Astrocyte (in vitro differentiated cells and primary cell): ENCODE measurements at regions not wholly inside any gene's neighbourhood (a gene's known extent, or its start where the extent isn't known, plus 50 kb on each side); places are given as distances from the start of the nearest gene placed in this dataset.

ENCODE experiments used
- DNase-seq: peaks from one replicate; pipeline ENCODE4 v3.0.0-alpha.2; 2010; ENCODE audit warnings: low read depth
- FAIRE-seq: peaks from 2 replicates; lab custom pipeline; 2011; peaks lifted over from hg19 to GRCh38; lab: Jason Lieb, UNC
- H2AFZ ChIP-seq: 2 replicates; pipeline ENCODE4 v1.6.0; 2012; ENCODE audit warnings: low read depth, low read length, inconsistent platforms
- H3K27ac ChIP-seq: 2 replicates; pipeline ENCODE4 v1.5.1; 2011; ENCODE audit warnings: low read depth, low read length, inconsistent platforms
- H3K27me3 ChIP-seq: 2 replicates; pipeline ENCODE4 v1.6.0; 2011; ENCODE audit warnings: low read length, inconsistent platforms; ENCODE audit not compliant: insufficient read depth
- H3K36me3 ChIP-seq: 2 replicates; pipeline ENCODE4 v1.5.1; 2011; ENCODE audit warnings: low read length, inconsistent platforms; ENCODE audit not compliant: insufficient read depth
- H3K4me1 ChIP-seq: 2 replicates; pipeline ENCODE4 v1.5.1; 2011; ENCODE audit warnings: low read length, inconsistent platforms; ENCODE audit not compliant: insufficient read depth
- H3K4me2 ChIP-seq: 2 replicates; pipeline ENCODE4 v1.6.0; 2012; ENCODE audit warnings: low read length, inconsistent platforms
- H3K4me3 ChIP-seq: 2 replicates; pipeline ENCODE4 v1.5.1; 2011; ENCODE audit warnings: low read depth, mild to moderate bottlenecking, low read length, inconsistent platforms; ENCODE audit not compliant: insufficient read depth
- H3K79me2 ChIP-seq: 2 replicates; pipeline ENCODE4 v1.6.0; 2012; ENCODE audit warnings: mild to moderate bottlenecking, low read length, inconsistent platforms; ENCODE audit not compliant: insufficient read depth
- H3K9ac ChIP-seq: 2 replicates; pipeline ENCODE4 v1.6.0; 2012; ENCODE audit warnings: mild to moderate bottlenecking, low read length, inconsistent platforms
- H3K9me3 ChIP-seq: 2 replicates; pipeline ENCODE4 v1.5.1; 2012; ENCODE audit warnings: low read depth, mild to moderate bottlenecking, low read length, inconsistent platforms; ENCODE audit not compliant: insufficient read depth
- H4K20me1 ChIP-seq: 2 replicates; pipeline ENCODE4 v1.6.0; 2012; ENCODE audit warnings: low read length, inconsistent platforms; ENCODE audit not compliant: insufficient read depth
- H3K27ac Mint-ChIP-seq: one replicate; pipeline ENCODE4 v1.8.0; 2021; ENCODE audit warnings: mild to moderate bottlenecking, mixed read lengths; ENCODE audit not compliant: unreplicated experiment
- H3K27me3 Mint-ChIP-seq: one replicate; pipeline ENCODE4 v1.8.0; 2021; ENCODE audit warnings: low read depth, mixed read lengths; ENCODE audit not compliant: unreplicated experiment
- H3K36me3 Mint-ChIP-seq: one replicate; pipeline ENCODE4 v1.8.0; 2021; ENCODE audit warnings: low read depth, mixed read lengths; ENCODE audit not compliant: unreplicated experiment
- H3K4me1 Mint-ChIP-seq: one replicate; pipeline ENCODE4 v1.8.0; 2021; ENCODE audit warnings: low read depth, mixed read lengths; ENCODE audit not compliant: unreplicated experiment
- H3K4me3 Mint-ChIP-seq: one replicate; pipeline ENCODE4 v1.8.0; 2021; ENCODE audit warnings: mild to moderate bottlenecking, moderate library complexity, mixed read lengths; ENCODE audit not compliant: unreplicated experiment
- H3K9me3 Mint-ChIP-seq: one replicate; pipeline ENCODE4 v1.8.0; 2021; ENCODE audit warnings: mild to moderate bottlenecking, mixed read lengths; ENCODE audit not compliant: unreplicated experiment
- EZH2 ChIP-seq: IDR thresholded peaks from 2 replicates; pipeline ENCODE4 v1.6.1; 2012; ENCODE audit warnings: mild to moderate bottlenecking, low read length, inconsistent platforms; ENCODE audit not compliant: insufficient read depth
- TF ChIP-seq, protein P1 (sequence below): IDR thresholded peaks from 2 replicates; pipeline ENCODE4 v1.5.1; 2011; ENCODE audit warnings: low read depth, mild to moderate bottlenecking, inconsistent platforms, low read length, moderate library complexity; ENCODE audit not compliant: insufficient read depth

DNA sequence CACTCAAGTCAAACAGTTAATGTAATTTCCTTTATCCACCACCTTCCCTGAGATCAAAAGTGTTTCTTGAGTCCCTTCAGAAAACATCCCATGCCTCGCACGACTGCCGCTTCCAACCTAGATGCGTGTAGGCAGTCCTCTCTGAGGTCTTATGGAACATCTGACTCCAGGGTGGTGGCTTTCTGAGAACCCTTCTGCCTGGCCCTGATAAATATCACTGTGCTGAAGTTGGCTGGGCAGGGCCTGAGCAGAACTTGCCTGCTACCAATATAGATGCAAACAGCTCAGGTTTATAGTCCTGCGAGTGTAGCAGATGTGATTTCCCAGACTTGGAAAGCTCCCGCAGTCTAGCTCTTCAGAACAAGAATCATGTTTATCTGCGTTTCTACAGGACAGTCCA is 61.1 kb upstream of the GPR12 start:
- Histone ChIP-seq H3K79me2 (no peaks in the 10 kb centered on the region), H4K20me1 (no peaks in the 10 kb centered on the region), H3K36me3 (no peaks in the 10 kb centered on the region), H3K9me3 (no peaks in the 10 kb centered on the region), H3K27ac (no peak overlapping the region), H3K4me3 (no peak overlapping the region), H3K4me1 (no peaks in the 10 kb centered on the region), H3K4me2 (no peak overlapping the region), H2AFZ (no peak overlapping the region), H3K27me3 (no peaks in the 10 kb centered on the region), H3K9ac (no peak overlapping the region)
- H3K27ac Mint-ChIP-seq, result no peak overlapping the region
- no peak for DNase-seq
- no peaks in the 10 kb centered on the region for H3K4me1 Mint-ChIP-seq
- no peak for FAIRE-seq
- TF ChIP-seq, protein P1, sequence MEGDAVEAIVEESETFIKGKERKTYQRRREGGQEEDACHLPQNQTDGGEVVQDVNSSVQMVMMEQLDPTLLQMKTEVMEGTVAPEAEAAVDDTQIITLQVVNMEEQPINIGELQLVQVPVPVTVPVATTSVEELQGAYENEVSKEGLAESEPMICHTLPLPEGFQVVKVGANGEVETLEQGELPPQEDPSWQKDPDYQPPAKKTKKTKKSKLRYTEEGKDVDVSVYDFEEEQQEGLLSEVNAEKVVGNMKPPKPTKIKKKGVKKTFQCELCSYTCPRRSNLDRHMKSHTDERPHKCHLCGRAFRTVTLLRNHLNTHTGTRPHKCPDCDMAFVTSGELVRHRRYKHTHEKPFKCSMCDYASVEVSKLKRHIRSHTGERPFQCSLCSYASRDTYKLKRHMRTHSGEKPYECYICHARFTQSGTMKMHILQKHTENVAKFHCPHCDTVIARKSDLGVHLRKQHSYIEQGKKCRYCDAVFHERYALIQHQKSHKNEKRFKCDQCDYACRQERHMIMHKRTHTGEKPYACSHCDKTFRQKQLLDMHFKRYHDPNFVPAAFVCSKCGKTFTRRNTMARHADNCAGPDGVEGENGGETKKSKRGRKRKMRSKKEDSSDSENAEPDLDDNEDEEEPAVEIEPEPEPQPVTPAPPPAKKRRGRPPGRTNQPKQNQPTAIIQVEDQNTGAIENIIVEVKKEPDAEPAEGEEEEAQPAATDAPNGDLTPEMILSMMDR, result no peak
- no peak for TF ChIP-seq EZH2
- H3K36me3 Mint-ChIP-seq, result no peaks in the 10 kb centered on the region
- H3K27me3 Mint-ChIP-seq, result peaks cover 19% of the 10 kb centered on the region
- H3K9me3 Mint-ChIP-seq, result peaks cover 4% of the 10 kb centered on the region
- no peak overlapping the region for H3K4me3 Mint-ChIP-seq

DNA sequence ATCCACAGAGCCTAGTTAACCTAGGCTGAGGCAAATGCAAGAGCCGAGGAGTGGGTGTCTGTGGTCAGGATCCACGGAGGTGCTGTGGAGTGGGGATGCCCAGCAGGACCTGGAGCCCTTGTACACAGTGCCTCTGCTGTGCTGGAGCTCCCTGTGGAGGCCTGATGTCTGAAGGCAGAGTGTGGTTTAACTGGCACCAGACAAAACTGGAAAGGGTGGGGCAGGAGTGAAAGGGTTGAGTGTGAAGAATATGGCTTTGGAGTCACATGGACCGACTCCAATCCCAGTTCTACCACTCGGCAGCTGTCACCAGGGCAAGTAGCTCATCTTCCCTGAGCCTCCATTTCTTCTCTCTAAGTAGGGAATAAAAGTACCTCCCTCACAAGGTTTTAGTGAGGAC is 60.3 kb upstream of the GPR12 start:
- Mint-ChIP-seq H3K4me3 (no peak overlapping the region), H3K9me3 (peaks cover 4% of the 10 kb centered on the region), H3K36me3 (no peaks in the 10 kb centered on the region), H3K27me3 (peaks cover 22% of the 10 kb centered on the region), H3K27ac (no peak overlapping the region), H3K4me1 (no peaks in the 10 kb centered on the region)
- H3K27me3 ChIP-seq, result no peaks in the 10 kb centered on the region
- no peak for FAIRE-seq
- H3K9ac ChIP-seq, result no peak overlapping the region
- no peaks in the 10 kb centered on the region for H4K20me1 ChIP-seq
- TF ChIP-seq, protein P1, result no peak
- no peak for TF ChIP-seq EZH2
- H3K4me1 ChIP-seq, result no peaks in the 10 kb centered on the region
- no peak overlapping the region for H3K4me2 ChIP-seq
- H2AFZ ChIP-seq, result no peak overlapping the region
- no peaks in the 10 kb centered on the region for H3K79me2 ChIP-seq
- DNase-seq, result no peak
- H3K4me3 ChIP-seq, result no peak overlapping the region
- H3K27ac ChIP-seq, result no peak overlapping the region
- H3K36me3 ChIP-seq, result no peaks in the 10 kb centered on the region
- H3K9me3 ChIP-seq, result no peaks in the 10 kb centered on the region

DNA sequence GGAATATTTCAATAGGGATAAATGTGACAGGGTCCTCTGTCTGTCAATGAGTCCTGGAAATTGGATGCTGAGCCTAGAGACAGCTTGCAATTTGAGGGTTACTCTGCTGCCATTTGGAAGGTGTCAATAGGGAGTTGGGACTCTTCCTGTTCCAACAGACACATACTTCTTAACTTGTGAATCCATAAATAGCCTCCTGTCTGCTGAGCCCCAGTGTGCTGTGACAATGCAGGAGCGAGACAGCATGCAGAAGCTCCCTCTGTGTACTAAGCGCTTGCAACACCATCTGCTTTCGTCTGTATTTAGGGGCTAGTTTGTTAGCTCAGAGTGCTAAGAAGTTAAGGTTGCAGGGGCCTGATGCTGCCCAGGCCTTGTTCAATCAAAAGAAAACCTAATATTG is 58.5 kb upstream of the GPR12 start:
- Mint-ChIP-seq H3K27ac (no peak overlapping the region), H3K9me3 (peaks cover 4% of the 10 kb centered on the region)
- no peak for FAIRE-seq

More for the DNA sequence above, 58.5 kb upstream of the GPR12 start:
- DNase-seq, result no peak
- TF ChIP-seq EZH2, result no peak
- TF ChIP-seq, protein P1, result no peak
- no peaks in the 10 kb centered on the region for H3K79me2 ChIP-seq
- Mint-ChIP-seq H3K36me3 (no peaks in the 10 kb centered on the region), H3K4me1 (no peaks in the 10 kb centered on the region), H3K4me3 (no peak overlapping the region), H3K27me3 (peaks cover 32% of the 10 kb centered on the region)
- no peak overlapping the region for H2AFZ ChIP-seq
- H3K36me3 ChIP-seq, result no peaks in the 10 kb centered on the region
- no peaks in the 10 kb centered on the region for H3K4me1 ChIP-seq
- no peaks in the 10 kb centered on the region for H3K27me3 ChIP-seq
- no peak overlapping the region for H3K27ac ChIP-seq
- no peaks in the 10 kb centered on the region for H3K9me3 ChIP-seq
- H4K20me1 ChIP-seq, result no peaks in the 10 kb centered on the region
- no peak overlapping the region for H3K9ac ChIP-seq
- no peak overlapping the region for H3K4me2 ChIP-seq
- H3K4me3 ChIP-seq, result no peak overlapping the region
